BE2C (cell line): ENCODE measurements at regions not wholly inside any gene's neighbourhood (a gene's known extent, or its start where the extent isn't known, plus 50 kb on each side); places are given as distances from the start of the nearest gene placed in this dataset.

Source experiments
- DNase-seq: peaks from one replicate; pipeline ENCODE4 v3.0.0-alpha.2; 2020
- H3K27me3 ChIP-seq: fragments of 250-450 bp; sonication (Bioruptor Pico); 2 replicates; pipeline ENCODE4 v1.5.1; 2020; ENCODE audit warnings: mild to moderate bottlenecking
- H3K36me3 ChIP-seq: fragments of 250-450 bp; sonication (Bioruptor Pico); 2 replicates; pipeline ENCODE4 v1.5.1; 2020; ENCODE audit warnings: mild to moderate bottlenecking
- H3K4me1 ChIP-seq: fragments of 250-450 bp; sonication (Bioruptor Pico); 2 replicates; pipeline ENCODE4 v1.5.1; 2020
- H3K4me3 ChIP-seq: 2 replicates; pipeline ENCODE4 v1.5.1; 2011; ENCODE audit warnings: low read depth, low read length
- H3K9me3 ChIP-seq: fragments of 250-450 bp; sonication (Bioruptor Pico); 2 replicates; pipeline ENCODE4 v1.5.1; 2020
- CTCF ChIP-seq: IDR thresholded peaks from 2 replicates; pipeline ENCODE4 v1.5.1; 2012; ENCODE audit warnings: mild to moderate bottlenecking, low read depth, low read length

GRCh38 chr3:176723758-176724393 is 473.4 kb downstream of the TBL1XR1 start:
- no peaks in the 10 kb centered on the region for H3K4me1 ChIP-seq
- H3K9me3 ChIP-seq = no peaks in the 10 kb centered on the region
- no peaks in the 10 kb centered on the region for H3K36me3 ChIP-seq
- no peak for TF ChIP-seq CTCF
- no peaks in the 10 kb centered on the region for H3K27me3 ChIP-seq
- no peak for DNase-seq
- no peak overlapping the region for H3K4me3 ChIP-seq

- no peaks in the 10 kb centered on the region for H3K36me3 ChIP-seq
- H3K4me1 ChIP-seq = no peaks in the 10 kb centered on the region
- no peak overlapping the region for H3K4me3 ChIP-seq
- no peak for TF ChIP-seq CTCF
- H3K27me3 ChIP-seq = no peaks in the 10 kb centered on the region
- no peak for DNase-seq
- no peaks in the 10 kb centered on the region for H3K9me3 ChIP-seq
Observed at GRCh38 chr3:176714034-176714433, 483.2 kb downstream of the TBL1XR1 start.

- TF ChIP-seq CTCF = no peak
- no peaks in the 10 kb centered on the region for H3K27me3 ChIP-seq
- H3K4me1 ChIP-seq = no peaks in the 10 kb centered on the region
- no peak overlapping the region for H3K4me3 ChIP-seq
- no peaks in the 10 kb centered on the region for H3K9me3 ChIP-seq
- no peak for DNase-seq
- H3K36me3 ChIP-seq = no peaks in the 10 kb centered on the region
Observed at GRCh38 chr3:176712191-176712590, 485.1 kb downstream of the TBL1XR1 start.

DNA sequence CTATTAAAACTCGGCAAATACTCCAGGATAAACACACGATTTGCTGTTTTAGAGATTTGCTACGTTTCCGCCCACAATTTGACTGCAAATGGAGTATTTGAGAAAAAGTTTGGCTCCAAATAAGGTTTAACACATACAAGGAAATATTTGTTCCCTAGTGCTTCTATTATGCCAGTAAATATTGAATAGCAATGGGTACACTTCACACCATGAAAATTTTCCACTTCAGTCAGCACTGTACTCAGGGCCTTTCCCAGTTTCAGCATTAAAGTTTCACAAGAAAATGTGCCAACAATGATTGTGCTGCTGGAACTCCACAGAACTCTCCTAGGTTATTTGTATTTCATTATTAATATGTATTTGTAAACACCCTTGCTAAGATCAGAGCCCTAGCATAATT is 498.0 kb downstream of the TBL1XR1 start:
- Histone ChIP-seq H3K9me3 (no peaks in the 10 kb centered on the region), H3K36me3 (no peaks in the 10 kb centered on the region), H3K4me3 (no peak overlapping the region), H3K4me1 (no peaks in the 10 kb centered on the region), H3K27me3 (no peaks in the 10 kb centered on the region)
- no peak for DNase-seq
- no peak for TF ChIP-seq CTCF

GRCh38 chr3:176697284-176697889 is 499.9 kb downstream of the TBL1XR1 start:
- H3K4me3 ChIP-seq = no peak overlapping the region
- no peaks in the 10 kb centered on the region for H3K27me3 ChIP-seq
- no peaks in the 10 kb centered on the region for H3K9me3 ChIP-seq
- no peaks in the 10 kb centered on the region for H3K36me3 ChIP-seq
- no peak for DNase-seq
- TF ChIP-seq CTCF = no peak
- H3K4me1 ChIP-seq = no peaks in the 10 kb centered on the region

DNA sequence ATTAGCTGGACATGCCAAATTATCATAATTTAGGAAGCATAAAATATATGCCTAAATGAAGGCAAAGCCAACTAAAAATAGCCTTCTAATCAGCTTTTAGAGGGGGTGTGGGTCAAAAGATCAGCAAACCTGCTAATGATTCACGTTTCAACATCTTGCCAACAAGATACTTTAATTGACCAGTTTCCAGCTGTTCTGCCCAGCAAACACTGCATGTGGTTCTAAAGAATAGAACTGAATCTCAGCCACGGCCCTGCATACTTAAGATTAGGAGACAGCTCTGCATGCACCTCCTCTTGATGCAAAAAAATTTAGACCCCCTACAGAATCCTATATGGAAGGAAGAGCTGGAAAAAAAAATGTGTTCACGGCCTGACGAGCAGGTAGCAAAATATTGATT is 500.5 kb downstream of the TBL1XR1 start:
- Histone ChIP-seq H3K27me3 (no peaks in the 10 kb centered on the region), H3K36me3 (no peaks in the 10 kb centered on the region), H3K4me3 (no peak overlapping the region), H3K4me1 (no peaks in the 10 kb centered on the region), H3K9me3 (no peaks in the 10 kb centered on the region)
- no peak for DNase-seq
- no peak for TF ChIP-seq CTCF
